ENCODE measurements at regions not wholly inside any gene's neighbourhood (a gene's known extent, or its start where the extent isn't known, plus 50 kb on each side); places are given as distances from the start of the nearest gene placed in this dataset.

- Mint-ChIP-seq H3K27me3 (no peaks in the 10 kb centered on the region), H3K4me1 (ENCODE audit: low read depth) (no peaks in the 10 kb centered on the region), H3K9me3 (no peaks in the 10 kb centered on the region), H3K36me3 (ENCODE audit: low read depth) (no peaks in the 10 kb centered on the region), H3K27ac (no peak overlapping the region), H3K4me3 (no peak overlapping the region)
- ChIA-PET POLR2A (interaction anchor here (0.6 kb wide), 1 partner anchor 12 kb away, joined by 5 read pairs; no protein-coding TSS in a partner anchor), CTCF (no interaction called here)
- Histone ChIP-seq H3K36me3 (ENCODE audit: insufficient read depth, low read length) (no peaks in the 10 kb centered on the region), H3K9me3 (ENCODE audit: control insufficient read depth in 1 of 2, insufficient read depth in 1 of 2, low read length in 2 of 2) (no peaks in the 10 kb centered on the region), H3K4me3 (ENCODE audit: low read length) (no peak overlapping the region), H3K27ac (ENCODE audit: low read depth in 1 of 2, low read length in 2 of 2) (no peak overlapping the region), H3K27me3 (ENCODE audit: control insufficient read depth in 1 of 2, insufficient read depth in 2 of 2, low read length in 2 of 2) (no peaks in the 10 kb centered on the region), H3K4me1 (ENCODE audit: insufficient read depth, low read length) (no peaks in the 10 kb centered on the region)
- TF ChIP-seq CTCF (IDR thresholded peaks at IDR 0.05): no peak
- ATAC-seq (ENCODE audit: poor library complexity) (no peak), DNase-seq (no peak)
- intact Hi-C loops (cut with DNase I, micrococcal nuclease): no loop called here
Observed at GRCh38 chr3:150357923-150358607, 50.0 kb upstream of the TSC22D2 start.

GRCh38 chr3:150357140-150357539, 51.0 kb upstream of the TSC22D2 start:
- ChIA-PET CTCF (no interaction called here), POLR2A (no interaction called here)
- intact Hi-C loops (cut with DNase I, micrococcal nuclease): no loop called here
- Mint-ChIP-seq H3K27ac (no peak overlapping the region), H3K36me3 (ENCODE audit: low read depth) (no peaks in the 10 kb centered on the region), H3K4me1 (ENCODE audit: low read depth) (no peaks in the 10 kb centered on the region), H3K9me3 (no peaks in the 10 kb centered on the region), H3K4me3 (no peak overlapping the region), H3K27me3 (no peaks in the 10 kb centered on the region)
- Histone ChIP-seq H3K9me3 (ENCODE audit: control insufficient read depth in 1 of 2, insufficient read depth in 1 of 2, low read length in 2 of 2) (no peaks in the 10 kb centered on the region), H3K27me3 (ENCODE audit: control insufficient read depth in 1 of 2, insufficient read depth in 2 of 2, low read length in 2 of 2) (no peaks in the 10 kb centered on the region), H3K4me1 (ENCODE audit: insufficient read depth, low read length) (no peaks in the 10 kb centered on the region), H3K27ac (ENCODE audit: low read depth in 1 of 2, low read length in 2 of 2) (no peak overlapping the region), H3K36me3 (ENCODE audit: insufficient read depth, low read length) (no peaks in the 10 kb centered on the region), H3K4me3 (ENCODE audit: low read length) (no peak overlapping the region)
- no peak for DNase-seq
- TF ChIP-seq CTCF (IDR thresholded peaks at IDR 0.05): no peak
- no peak for ATAC-seq (ENCODE audit: poor library complexity)

GRCh38 chr3:150355574-150355973, 52.5 kb upstream of the TSC22D2 start:
- Histone ChIP-seq H3K27me3 (ENCODE audit: control insufficient read depth in 1 of 2, insufficient read depth in 2 of 2, low read length in 2 of 2) (no peaks in the 10 kb centered on the region), H3K27ac (ENCODE audit: low read depth in 1 of 2, low read length in 2 of 2) (no peak overlapping the region), H3K36me3 (ENCODE audit: insufficient read depth, low read length) (no peaks in the 10 kb centered on the region), H3K4me1 (ENCODE audit: insufficient read depth, low read length) (no peaks in the 10 kb centered on the region), H3K4me3 (ENCODE audit: low read length) (no peak overlapping the region), H3K9me3 (ENCODE audit: control insufficient read depth in 1 of 2, insufficient read depth in 1 of 2, low read length in 2 of 2) (no peaks in the 10 kb centered on the region)
- ATAC-seq (ENCODE audit: poor library complexity) (no peak), DNase-seq (no peak)
- TF ChIP-seq CTCF (IDR thresholded peaks at IDR 0.05): no peak
- H3K9me3 Mint-ChIP-seq: no peaks in the 10 kb centered on the region
- H3K27ac Mint-ChIP-seq: no peak overlapping the region
- CTCF ChIA-PET: no interaction called here
- H3K36me3 Mint-ChIP-seq (ENCODE audit: low read depth): no peaks in the 10 kb centered on the region
- no peak overlapping the region for H3K4me3 Mint-ChIP-seq
- POLR2A ChIA-PET: interaction anchor here (1.1 kb wide), 1 partner anchor 53 kb away, joined by 3 read pairs; the partner anchor contains the start of gene TSC22D2
- intact Hi-C loops (cut with DNase I, micrococcal nuclease): no loop called here
- no peaks in the 10 kb centered on the region for H3K4me1 Mint-ChIP-seq (ENCODE audit: low read depth)
- H3K27me3 Mint-ChIP-seq: no peaks in the 10 kb centered on the region
